GM18870 (cell line): ENCODE measurements at regions not wholly inside any gene's neighbourhood (a gene's known extent, or its start where the extent isn't known, plus 50 kb on each side); places are given as distances from the start of the nearest gene placed in this dataset.

Experiments
- ATAC-seq: cut with Tn5 transposase; IDR thresholded peaks from one replicate; pipeline ENCODE4 v1.9.1; 2021; ENCODE audit warnings: moderate library complexity; ENCODE audit not compliant: unreplicated experiment

GRCh38 chr7:80348223-80348622 lies 163.6 kb downstream of the GNAT3 start:
- ATAC-seq, result no peak

DNA sequence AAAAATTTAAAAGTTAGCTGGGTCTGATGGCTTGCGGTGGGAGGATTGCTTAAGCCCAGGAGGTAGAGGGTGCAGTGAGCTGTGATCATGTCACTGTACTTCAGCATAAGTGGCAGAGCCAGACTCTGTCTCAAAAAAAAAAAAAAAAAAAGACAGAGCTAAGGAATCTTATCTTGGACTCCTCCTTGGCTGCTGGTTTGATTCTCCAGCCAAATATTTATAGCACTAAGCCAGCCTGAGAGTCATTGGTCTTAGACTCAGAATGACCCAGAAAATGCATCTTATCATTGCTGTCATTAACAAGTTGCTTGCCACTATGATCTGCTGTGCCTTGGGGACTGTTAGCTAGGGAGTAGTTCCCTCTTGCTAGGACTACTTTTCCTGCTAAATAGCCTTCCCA lies 164.7 kb downstream of the GNAT3 start:
- no peak for ATAC-seq

DNA sequence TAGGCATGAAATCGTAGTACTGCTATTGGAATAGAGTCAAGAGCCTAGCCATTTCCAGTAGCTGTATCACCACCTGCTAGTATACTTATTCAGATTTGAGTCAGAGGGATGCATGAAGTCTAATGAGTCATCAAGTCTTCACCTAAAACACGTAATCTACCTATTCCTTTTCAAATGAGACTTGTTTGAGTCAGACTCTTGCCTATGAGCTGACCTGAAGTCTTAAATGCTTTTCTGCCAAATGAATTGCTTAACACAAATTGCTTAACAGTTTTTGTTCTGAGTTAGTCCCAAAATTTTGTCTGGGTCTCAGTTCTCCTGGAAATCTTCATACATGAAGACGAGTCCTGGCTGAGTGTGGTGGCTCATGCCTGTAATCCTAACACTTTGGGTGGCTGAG lies 165.2 kb downstream of the GNAT3 start:
- ATAC-seq, result peak; percentile 45

DNA sequence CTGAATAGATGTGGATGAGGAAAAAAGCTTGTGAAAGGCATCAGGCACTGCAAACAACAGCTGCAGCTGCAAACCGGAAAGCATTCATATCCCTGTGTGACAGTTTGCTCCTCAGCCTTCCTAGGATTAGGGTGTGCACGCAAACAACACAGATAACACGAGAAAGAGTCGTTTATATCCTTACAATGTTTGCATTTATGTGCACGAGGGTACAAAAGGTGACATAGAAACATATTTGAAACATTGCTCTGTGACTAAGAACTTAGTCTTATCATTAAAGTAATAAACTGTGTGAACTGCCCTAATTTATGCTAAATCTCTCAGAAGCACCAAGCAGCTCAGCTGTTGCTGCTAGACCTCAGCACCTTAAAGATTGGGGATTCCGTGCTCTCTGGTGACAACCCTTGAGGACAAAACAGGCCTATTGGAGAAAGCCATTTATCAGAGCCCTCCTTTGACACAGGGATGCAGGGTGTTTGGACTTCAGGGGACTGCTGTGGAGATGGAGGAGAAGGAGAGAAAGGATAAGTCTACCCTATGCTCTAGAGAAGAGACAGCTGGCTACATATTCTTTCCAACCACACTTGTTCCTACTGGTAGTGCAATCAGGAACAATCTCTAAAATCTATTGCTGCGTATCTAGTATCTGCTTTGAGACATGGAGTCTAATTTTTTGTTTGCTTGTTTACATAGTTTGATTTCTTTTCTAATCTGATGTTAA lies 176.2 kb downstream of the GNAT3 start:
- ATAC-seq, result no peak

GRCh38 chr7:80334908-80335307 lies 177.0 kb downstream of the GNAT3 start:
- no peak for ATAC-seq

DNA sequence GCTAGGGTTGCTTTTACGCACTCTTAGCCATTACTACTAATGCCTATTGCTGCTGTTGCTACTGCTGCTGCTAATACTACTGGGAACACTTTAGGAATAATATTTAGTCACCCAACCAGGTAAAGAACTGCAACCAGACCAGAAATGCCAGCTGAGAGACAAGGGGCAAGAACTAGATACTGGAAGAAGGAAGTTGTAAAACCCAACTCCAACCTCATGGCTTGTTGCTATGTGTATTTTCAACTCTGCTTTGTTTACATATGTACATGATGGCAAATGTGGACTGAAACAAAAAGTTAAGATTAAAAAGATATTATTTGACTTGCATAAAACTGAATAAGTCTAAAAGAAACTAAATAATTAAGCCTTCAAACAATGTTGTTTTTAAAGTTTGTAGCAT lies 177.7 kb downstream of the GNAT3 start:
- ATAC-seq, result no peak

DNA sequence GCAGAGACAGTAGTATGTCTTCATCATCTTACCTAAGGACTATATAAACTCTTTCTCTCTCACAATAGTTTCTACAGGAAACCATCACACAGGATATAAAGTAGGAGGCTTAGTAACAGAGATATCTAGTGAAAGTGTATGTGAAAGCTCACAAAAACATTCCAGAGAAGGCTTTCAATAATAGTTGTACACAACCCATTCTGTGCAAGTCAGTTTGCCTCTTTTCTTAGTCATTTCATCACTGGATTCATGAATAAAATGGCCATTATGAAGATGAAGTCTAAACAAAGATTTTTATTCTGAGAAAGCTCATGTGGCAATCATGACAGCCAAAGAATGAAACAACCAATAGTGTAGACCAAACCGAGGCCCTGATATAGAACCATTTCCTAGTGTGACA lies 178.8 kb downstream of the GNAT3 start:
- ATAC-seq, result no peak

DNA sequence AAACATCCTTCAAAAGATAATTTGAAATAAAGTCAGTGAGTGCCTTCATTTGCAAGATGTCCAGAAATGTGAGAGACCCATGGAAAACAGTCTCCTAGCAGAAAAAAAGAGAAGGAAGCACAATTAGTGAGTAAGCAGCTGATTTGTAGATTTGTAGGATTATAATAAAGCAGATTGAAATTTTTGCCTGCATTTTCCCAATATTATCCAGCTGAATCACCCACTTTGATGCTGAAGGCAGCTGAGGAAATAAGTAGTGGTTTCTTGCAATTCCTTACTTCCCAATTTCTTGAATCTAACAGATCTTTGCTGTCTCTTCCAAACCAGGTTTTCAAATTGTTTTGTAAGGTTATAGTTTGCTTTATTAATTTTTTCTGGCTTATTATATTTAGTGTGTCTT lies 181.4 kb downstream of the GNAT3 start:
- no peak for ATAC-seq

GRCh38 chr7:80324032-80324431 lies 187.8 kb downstream of the GNAT3 start:
- no peak for ATAC-seq

GRCh38 chr7:80319461-80319860 lies 184.8 kb downstream of the GNAI1 start:
- ATAC-seq, result no peak

GRCh38 chr7:80318081-80318480 lies 183.4 kb downstream of the GNAI1 start:
- ATAC-seq, result no peak

- no peak for ATAC-seq
Measured at GRCh38 chr7:80316811-80317210, 182.2 kb downstream of the GNAI1 start.

DNA sequence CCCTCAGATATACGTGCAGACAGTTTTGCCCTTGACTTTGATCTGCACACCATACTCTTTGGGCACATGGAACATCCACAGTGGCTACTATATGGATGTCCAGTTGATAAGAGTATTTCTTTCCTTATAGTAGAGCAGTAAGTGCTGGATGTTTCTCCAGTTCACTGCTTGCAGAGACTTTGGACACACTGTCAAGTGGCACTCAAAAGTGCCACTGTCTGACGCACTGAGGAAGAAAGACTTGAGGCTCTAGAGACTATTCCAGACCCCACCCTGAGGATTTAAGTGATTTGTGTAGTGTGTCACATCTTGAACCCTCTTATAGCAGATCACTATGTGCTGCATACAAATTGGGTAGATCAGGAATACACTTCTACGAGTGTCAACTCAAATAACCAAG lies 179.1 kb downstream of the GNAI1 start:
- no peak for ATAC-seq

GRCh38 chr7:80313067-80313626 lies 178.5 kb downstream of the GNAI1 start:
- ATAC-seq, result no peak

DNA sequence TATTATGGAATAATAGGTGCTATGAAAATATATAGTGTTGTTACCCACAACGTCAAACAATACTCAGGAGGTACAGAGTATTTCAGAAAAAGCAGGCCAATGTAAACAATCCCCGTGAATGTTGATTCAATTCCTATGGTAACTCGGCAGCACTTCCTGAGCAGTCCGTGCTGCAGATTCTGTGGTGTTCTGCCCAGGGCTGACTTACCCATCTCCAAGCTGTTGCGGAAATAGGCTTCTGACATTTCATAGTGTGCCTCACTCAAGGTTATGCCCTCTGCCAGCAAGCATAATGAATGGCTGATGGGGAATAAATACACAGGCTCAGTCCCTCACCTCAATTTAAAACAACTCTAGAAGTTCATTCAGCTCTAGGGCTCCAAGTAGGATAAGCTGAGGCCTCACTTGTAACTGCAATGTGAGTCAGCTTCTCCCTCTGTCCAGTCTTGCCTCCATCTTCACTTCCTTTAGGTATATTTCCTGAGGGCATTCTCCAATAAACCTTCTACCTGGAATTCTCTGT lies 177.6 kb downstream of the GNAI1 start:
- no peak for ATAC-seq

GRCh38 chr7:80311313-80311712 lies 176.7 kb downstream of the GNAI1 start:
- ATAC-seq, result no peak

- ATAC-seq, result no peak
Measured at GRCh38 chr7:80309971-80310549, 175.4 kb downstream of the GNAI1 start.

GRCh38 chr7:80309377-80309776 lies 174.7 kb downstream of the GNAI1 start:
- ATAC-seq, result no peak

DNA sequence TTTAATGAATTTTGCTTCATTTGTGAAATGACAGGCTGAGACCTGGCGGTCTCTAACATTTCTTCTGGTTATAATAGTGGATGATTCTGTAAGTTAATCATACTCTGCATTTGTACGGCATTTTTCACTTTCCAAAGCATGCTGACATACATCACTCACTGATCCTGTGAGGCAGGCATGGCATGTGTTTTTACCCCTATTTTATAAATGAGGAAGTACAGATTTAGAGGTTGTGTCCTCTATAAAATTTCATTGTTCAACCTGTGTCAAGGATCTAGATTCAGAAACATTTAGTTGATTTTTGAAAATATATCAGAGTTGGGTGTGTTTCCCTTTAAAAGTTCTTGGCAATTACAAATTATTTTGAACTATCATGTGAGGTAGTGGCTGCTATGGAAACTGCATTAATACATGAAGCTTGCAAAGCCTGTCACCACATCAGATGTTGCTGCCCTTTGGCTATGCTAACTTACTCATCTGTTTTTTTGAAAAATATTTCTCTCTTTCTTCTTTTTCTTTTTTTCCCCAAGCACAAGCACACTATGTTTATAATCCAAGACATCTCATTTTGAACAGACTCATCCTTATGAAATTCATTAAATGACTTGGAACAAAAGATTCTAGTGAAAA lies 172.7 kb downstream of the GNAI1 start:
- no peak for ATAC-seq

- ATAC-seq, result no peak
Measured at GRCh38 chr7:80303315-80303714, 168.7 kb downstream of the GNAI1 start.

DNA sequence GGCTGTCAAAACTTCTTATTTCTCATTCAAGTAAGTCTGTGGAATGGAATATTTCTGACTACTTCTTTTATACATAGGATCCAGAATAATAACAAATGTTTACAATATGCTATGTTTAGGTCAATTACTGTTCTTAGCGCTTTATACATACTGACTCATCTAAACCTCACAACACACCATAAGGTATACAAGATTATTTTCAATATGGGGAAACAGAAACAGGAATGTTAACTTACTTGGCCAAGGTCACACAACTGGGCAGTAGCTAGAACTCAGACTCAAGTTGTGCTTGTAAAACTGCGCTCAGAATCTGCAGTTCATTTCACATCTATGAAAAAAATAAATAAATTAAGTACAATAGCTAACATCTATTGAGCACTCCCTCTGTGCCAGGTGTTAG lies 168.0 kb downstream of the GNAI1 start:
- no peak for ATAC-seq

GRCh38 chr7:80302078-80302477 lies 167.4 kb downstream of the GNAI1 start:
- no peak for ATAC-seq
